Ramos (cell line): ENCODE measurements at regions not wholly inside any gene's neighbourhood (a gene's known extent, or its start where the extent isn't known, plus 50 kb on each side); places are given as distances from the start of the nearest gene placed in this dataset.

ENCODE experiments used
- in situ Hi-C: fragments of 300-500 bp; cut with MboI; formaldehyde crosslinking; loops from one replicate; pipeline ENCODE4 v1.14.3; 2022; ENCODE audit warnings: low sequenced_read_pairs; ENCODE audit not compliant: unreplicated experiment

DNA sequence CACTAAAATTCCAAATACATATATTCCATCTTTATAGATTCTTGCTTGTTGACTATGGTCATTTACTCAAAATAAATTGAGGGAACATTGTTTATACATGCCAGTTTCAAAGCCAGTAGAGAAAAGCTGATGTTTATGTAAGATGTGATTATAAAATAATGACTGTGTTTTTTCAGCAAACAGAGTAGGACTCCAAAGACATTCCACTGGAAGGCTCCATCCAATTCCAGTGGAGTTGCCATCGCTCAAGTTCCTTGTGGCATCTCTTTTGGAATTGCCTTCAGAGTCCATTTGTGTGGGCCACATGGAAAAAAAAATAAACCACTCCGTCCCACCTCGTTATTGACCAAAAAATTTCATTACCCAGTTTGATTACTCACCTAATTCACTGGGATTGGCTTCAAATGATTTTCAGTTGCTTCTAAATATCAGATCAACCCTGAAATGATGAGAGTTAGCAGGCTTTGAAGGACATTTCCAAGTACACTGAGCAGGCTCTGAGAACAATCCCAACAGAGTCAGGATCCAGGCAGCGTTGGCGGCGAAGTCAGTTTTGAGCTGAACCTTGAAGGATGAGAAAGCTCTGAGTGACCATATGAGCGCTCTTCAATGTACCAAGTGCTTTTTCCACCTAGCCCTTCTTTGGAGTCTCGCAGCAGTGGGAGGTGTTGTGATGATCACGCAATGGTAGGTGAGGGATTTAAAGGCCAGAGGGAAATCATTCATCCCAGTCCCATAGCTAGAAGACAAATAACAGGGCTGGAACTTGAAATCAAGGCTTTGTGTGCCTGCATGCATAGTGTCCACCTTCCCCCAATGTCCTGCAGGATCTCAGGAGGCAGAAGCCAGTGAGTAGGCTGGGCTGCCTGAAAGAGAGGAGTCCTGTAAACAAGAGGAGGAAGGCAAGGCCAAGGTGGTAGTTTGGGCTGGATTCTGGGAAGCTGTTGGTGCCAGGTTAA, 281.7 kb downstream of the CDC5L start:
- in situ Hi-C loops = loop anchor here (25.0 kb wide), 1 partner anchor 1043 kb away; no protein-coding TSS in a partner anchor

DNA sequence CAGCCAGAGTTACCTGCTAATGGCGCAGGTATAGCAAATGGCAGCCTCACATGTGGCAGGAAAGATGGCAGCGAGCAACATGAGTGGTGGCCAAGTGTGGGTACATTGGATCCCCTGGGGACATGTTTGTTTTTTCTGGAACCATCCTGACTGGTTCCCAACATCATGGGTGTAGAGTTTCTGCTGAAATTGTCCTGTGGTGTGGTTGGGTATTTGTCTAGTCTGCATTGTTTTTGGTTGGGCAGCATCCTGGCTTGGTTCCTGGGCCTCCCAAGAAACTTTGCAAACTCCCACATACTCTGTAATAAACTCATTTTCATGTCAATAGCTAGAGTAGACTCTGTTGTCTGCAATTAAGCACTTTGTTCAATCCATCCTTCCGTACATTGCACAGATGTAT, 282.6 kb downstream of the CDC5L start:
- in situ Hi-C loops = loop anchor here (25.0 kb wide), 1 partner anchor 1042 kb away; no protein-coding TSS in a partner anchor

DNA sequence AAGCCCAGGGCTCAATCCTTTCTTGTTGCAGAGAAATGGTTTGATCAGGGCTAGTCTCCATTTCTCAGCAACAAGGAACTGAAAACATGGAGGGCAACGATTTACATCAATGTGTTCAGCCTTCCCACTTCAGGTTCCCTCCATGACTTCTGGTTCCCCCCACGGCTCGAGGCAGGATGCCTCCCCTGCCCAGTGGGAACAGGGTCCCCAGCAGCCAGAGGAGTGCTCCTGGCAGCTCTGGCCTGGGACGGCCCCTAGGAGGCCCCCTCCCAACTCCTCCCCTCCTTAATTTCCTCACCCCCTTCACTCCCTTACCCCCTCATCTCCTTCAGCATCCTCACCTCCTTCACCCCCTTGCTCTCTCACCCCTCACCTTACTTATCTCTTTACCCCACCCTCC, 283.8 kb downstream of the CDC5L start:
- in situ Hi-C loops = loop anchor here (25.0 kb wide), 1 partner anchor 1041 kb away; no protein-coding TSS in a partner anchor

DNA sequence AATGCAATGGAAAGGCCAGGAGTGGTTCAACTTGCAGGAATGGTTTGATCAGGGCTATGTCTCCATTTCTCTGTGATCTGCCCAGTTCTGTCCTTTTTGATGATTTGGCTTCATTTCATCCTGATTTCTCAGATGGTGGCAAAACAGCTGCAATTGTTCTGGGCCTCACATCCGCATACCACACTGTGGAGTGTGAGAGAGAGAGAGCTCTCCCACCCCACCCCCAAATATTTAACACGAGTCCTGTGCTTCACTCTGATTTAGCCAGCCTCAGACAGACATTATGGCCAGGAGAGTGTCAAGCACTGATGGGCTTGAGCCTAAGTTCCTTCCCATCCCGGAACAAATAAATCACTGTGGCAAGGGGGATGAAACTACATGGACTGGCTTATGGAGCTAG, 284.6 kb downstream of the CDC5L start:
- in situ Hi-C loops = loop anchor here (25.0 kb wide), 1 partner anchor 1040 kb away; no protein-coding TSS in a partner anchor

DNA sequence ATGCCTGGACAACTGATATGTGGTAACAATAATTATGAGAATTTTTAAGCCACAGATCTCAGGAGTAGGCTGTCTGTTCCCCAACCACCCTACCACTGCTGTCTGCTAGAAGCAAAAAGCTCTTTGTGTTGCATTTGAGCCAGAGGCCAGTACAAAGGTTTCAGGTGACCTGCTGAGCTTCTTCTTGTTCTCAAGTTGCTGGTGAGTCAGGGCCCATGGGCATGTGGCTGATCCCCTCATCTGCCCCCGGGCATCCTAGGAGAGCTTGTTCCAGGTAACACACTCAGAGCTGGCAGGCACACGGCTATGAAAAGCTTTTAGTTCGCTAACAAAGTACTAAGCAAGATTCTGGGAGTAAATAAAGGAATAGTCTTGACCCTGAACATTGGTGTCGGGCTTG, 285.3 kb downstream of the CDC5L start:
- in situ Hi-C loops = loop anchor here (25.0 kb wide), 1 partner anchor 1039 kb away; no protein-coding TSS in a partner anchor

DNA sequence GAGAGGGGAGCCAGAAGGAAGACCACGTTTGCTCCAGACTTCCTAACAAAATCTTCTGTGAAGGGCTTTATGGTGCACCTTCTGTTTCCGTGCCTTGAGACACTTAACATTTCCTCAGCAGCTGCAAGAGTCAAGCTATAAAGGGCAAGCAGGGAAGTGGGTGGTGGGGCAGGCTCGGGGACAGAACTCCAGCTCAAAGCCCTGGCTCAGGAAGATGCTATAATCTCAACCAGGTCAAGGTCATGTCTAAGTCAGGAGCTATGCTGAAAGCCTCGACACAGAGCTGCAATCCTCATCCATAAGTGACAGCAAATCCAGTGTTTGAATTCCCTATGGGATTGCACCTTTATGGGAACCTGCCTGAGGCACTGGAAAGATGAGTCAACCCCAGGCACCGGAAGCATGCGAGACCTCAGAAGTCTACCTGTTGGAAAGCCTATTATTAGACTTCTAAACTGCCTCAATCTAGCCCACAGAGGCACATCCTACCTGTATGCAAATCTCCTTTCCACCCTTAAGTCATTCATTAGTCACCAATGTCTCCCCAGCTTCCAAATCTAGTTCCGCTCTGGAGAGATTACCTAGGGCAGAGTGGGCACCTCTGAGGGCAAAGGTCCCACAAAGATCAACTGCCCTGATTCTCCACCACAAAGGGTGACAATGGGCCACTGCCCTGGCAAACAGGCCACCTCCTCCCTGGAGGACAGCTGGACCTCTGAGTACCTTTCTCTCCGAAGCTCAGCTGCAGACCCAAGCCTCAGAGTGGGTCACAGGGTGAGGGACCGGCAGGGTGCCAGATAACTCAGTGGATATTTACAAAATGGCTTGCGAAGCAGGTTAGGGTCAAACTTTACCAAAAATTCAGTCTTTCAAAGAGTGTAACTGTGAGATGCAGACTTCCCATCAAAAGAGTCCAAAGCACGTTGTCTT, 287.0 kb downstream of the CDC5L start:
- in situ Hi-C loops = loop anchor here (25.0 kb wide), 1 partner anchor 1038 kb away; no protein-coding TSS in a partner anchor

DNA sequence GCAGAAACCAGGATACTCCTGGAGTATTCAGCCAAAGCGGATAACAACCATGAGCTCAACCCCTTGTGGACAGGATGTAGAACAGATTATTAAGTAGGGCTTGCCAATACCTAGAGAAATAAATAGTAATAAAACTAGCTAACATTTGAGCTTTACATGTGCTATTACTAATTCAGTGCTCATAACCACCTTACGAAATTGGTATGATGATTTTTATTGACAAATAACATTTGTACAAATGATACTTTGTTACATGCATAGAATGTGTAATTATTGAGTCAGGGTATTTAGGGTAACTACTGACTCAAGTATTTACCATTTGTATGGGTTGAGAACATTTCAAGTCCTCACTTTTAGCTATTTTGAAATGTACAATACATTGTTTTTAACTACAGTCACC, 287.9 kb downstream of the CDC5L start:
- in situ Hi-C loops = no loop called here

DNA sequence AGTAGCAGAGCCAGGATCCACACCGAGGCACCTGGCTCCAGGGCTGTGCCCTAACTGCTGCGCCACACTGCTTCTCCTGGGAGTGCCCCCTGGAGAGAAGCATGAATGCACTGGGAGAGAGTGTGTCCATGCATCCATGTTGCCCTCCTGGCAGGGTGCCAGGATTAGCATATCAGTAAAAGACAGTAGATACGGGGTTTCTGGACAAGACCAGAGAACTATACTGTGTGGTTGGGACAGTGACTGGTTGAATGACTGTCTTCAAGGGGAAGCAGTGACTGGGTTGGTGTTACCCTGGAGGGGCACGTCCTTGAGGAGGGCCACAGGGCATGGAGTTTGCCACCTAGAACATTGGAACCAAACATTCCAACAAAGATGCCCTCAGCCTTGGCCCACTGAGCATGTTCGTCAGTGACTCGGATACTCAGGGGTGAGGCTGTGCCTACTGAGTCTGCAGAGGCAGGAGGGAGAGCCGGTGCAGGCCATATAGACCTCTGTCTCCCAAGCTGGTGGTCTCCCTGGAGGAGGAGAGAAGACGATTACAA, 288.8 kb downstream of the CDC5L start:
- in situ Hi-C loops = no loop called here

DNA sequence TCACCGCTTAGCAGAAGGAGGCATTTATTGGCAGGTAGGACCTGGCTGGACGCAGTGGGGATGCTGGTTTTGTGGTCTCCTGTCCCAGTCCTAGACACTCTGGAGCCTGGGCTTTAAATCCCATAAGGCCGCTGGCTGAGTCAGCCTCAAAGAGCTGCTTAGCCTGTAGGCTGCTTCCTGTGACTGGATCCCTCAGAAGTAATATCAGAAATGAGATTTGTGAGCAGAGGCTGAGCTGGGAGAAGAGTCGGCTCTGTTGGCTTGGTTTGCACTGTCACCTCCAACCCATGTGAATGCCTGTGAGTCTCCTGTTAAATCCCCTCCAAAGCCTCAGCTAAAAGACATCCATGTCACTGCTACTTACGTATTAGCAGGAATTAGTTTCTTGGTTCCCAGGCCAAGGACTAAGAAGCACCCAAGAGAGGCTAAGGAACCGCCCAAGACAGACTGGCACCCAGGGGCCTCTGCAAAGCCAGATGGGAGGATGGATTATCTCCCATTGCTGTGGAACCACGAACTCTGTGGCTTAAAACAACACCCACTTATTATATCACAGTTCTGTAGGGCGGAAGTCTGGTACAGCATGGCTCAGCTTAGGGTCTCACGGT, 289.4 kb downstream of the CDC5L start:
- in situ Hi-C loops = no loop called here

DNA sequence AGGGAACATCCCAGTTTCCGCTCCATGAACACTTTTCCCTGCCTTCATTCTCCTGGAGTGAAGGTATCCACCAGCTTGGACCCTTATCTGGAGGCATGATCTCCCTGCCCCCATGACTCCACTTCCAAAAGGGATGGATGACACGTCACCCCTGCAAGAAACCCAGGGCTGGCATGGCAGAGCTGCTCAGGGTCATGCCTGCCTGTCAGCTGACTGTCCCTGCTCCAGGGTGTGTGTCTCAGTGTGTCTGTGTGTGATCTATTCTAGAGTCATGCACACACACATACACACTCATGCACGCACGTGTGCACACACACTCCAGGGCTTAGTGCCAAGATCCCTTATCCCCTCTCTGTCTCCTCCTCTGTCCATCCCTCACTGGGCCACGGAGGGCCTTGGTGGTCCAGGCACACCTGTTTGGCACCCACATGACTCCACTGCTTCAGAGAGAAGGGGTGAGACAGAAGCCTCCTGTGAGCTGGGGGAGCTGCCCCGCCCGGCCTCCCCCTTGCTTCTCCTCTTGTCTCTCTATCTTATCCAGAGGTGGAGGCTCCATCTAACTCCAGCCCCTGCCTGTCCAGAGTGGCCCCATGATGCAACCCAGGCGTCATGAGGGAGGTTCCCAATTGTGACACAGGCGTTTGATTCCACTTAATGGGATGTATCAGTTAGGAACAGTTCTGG, 290.9 kb downstream of the CDC5L start:
- in situ Hi-C loops = no loop called here

DNA sequence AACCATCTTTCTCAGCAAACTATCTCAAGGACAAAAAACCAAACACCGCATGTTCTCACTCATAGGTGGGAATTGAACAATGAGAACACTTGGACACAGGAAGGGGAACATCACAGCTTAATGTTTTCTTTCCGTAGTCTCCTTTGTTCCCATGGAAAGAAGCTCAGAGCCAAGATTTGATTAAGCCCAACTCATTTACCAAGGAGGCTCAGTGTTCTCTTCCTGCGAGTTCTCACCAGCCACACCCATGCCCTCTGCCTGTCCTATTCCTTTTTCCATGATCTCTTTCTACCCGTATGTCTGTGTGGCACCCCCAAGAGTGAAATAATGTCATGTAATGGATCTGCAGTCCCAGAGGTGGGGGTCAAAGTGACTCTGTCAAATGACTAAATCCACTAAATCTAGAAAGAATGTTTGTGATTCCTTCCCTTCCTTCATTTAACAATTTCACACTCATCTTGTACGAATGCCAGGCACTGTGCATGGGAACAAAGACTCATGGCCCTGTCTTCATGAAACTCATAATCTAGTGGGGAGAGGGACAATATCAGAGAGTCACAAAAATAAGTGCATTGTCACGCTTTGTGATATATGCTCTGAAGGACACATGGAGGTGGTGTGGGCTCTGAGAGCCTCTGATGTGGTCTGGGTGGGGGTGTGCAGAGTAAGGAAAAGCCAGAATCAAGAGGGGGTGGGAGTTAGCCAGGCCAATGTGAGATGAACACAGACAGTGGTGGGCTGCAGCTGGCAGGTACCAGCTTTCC, 292.1 kb downstream of the CDC5L start:
- in situ Hi-C loops = no loop called here

DNA sequence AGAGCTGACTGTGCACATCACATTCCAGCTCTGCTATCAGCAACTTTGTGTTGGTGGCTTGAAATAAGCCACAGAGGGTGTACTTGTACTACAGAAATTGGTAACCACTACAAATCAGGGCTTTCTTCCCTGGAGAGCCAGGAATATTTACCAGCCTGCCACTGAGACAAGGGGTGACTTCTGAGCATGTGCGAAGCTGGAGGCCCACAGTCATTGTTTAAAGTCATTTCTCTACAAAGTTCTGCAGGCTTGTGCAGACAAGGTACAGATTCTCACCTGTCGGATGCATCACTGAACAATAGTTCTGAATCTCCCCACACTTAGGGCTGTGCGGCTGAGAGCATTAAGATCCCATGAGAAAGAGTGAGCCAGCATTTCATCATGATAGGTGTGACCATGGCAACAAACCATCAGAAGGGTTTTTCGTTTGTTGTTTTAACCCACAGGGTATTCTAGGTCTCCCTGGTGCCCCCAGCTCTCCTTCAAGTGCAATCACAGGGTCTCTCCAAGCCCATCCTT, 292.8 kb downstream of the CDC5L start:
- in situ Hi-C loops = no loop called here

DNA sequence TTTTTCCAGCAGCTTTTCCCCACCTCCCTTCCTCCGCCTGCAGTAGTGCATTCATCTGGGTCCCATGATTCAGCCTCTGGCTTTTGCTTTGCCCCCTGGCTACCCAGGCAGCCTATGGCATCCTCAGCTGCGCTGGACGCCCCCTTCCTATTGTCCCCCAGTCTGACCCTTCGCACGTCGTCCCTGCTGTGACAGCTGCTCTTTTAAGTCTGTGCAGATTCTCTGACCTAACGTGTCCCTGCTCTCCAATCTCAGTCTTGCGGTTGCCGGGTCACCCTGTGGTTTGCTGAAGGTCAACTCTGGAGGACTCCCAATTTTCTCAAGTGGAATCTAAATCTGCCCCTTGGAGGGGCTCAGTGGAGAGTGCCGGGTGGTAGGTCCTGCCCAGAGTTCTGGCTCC, 294.3 kb downstream of the CDC5L start:
- in situ Hi-C loops = no loop called here

DNA sequence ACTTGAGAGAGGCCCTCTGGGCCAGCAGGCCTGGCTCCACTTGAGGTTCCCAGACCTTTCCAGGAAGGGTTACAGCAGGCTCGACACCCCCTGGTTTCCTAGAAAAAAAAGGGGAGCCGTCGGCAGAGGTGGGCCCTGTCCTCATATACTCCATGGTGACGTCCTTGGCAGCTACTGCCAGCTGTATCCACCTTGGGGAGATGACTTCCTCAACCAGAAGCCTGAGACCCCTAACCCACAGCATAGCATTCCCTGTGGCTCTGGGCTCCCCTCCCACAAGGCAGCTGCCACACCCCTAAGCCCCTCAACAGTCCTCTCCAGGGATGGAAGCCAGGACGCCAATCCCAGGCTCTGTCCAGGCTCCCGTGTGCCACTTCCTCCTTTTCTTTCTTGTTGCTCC, 294.8 kb downstream of the CDC5L start:
- in situ Hi-C loops = no loop called here

DNA sequence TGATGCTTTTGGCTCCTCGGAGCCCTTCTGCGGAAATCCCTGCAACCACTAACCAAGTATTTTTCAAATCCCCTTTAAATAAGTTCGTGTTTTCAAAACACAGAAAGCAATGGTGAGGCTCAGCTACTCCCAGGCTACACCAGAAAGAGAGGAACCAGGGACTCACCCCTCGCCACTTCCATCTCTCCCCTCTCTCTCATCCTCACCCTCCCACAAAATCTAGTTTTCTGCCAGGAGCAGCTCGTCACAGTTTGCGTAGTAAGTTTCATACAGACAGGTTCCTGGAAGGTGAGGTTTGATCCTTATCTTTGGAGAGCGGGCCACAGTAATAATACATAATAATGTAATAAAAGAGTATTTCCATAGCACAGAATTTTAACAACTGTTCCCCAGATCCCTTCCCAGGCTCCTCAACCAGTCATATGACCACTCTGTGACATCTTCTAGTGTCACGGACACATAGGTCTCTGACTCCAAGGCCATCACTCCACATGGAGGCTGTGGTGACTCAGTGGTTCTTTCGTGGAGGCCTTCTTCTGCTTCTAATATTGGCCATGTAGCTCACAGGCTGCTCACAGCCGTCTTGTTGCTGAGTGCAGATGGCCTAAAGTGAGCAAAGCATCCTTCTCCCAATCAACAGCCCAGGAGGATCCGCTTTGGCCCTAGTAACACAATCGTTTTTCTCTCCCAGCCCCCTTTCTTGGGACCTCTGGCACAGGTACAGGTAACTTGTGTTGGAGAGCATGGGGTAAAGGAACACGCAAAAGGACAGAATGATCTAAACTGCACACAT, 295.7 kb downstream of the CDC5L start:
- in situ Hi-C loops = no loop called here

DNA sequence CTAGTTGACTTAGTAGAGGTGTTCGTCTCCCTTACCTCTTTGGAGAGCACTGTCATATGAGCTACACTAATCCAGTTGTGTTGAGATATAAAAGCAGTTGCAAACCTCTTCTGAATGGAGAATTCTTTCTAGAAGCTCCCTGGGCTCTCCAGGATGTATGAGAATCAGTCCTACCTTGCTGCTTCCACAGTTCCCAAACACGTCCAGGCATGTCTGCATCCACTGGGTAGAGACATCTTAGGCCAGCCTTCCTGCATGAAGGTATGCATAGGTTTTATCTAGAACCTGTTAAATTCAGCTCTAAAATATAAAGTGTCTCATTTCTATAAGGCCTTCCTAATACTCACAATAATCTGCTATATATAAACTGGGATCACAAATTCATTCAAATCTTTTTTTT, 297.7 kb downstream of the CDC5L start:
- in situ Hi-C loops = no loop called here

DNA sequence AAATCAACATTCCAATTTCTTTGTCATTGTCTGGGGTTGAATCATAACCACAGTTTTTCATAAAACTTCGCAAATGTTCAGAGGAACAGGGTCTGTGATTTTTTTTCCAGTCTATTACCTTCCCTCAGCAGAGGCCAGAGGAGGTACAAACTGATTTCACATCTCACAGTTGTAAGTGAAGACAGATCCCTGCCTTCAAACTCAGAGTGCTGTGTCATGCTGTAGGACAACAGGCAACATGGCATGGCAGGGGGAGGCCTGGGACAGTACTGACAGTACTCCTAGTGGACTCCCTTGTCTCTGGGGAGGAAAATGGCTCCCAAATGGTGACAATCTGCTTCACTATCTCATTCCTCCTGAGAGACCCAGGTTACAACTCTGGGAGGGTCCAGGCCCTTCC, 308.6 kb downstream of the CDC5L start:
- in situ Hi-C loops = no loop called here

DNA sequence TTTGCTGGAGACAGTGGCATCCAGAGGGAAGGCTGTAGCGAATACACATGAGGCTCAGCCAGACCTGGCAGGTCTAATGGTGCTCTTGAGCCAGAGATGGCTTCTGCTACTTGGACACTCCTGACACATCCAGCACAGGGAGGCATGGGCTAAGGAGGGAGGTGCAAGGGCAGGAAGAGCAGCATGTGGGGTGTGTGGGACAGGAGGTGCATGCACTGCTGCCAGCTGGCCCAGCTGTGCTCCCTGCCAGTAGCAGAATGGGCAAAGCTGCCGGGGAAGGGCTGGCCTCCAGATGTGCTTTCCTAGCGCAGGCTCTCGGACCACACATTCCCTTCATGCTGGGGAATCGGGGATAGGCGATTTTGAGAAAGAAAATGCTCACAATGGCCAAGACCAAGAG, 309.2 kb downstream of the CDC5L start:
- in situ Hi-C loops = no loop called here
